Pancreas (tissue), 10 donors: ENCODE measurements at regions not wholly inside any gene's neighbourhood (a gene's known extent, or its start where the extent isn't known, plus 50 kb on each side); places are given as distances from the start of the nearest gene placed in this dataset.

Source experiments
- ATAC-seq, 4 donors: fragments of 200-7000 bp; cut with Tn5 transposase; one replicate each; pipeline versions ENCODE4 v1.8.0 to v1.9.1; 2020; ENCODE audit warnings: mild to moderate bottlenecking in 4 of 4, moderate library complexity in 4 of 4
- DNase-seq, 6 donors: peaks; one replicate each; pipeline ENCODE4 v3.0.0-alpha.2; 2020
- FAIRE-seq: peaks from 2 replicates; lab custom pipeline; 2012; peaks lifted over from hg19 to GRCh38; lab: Jason Lieb, UNC
- H3K27ac ChIP-seq, 4 donors: fragments of 200-600 bp; sonication (generic); 1 replicate in 3 of 4; 2 replicates in 1 of 4; pipeline versions ENCODE4 v1.5.0 to v1.8.0; 2020
- H3K27me3 ChIP-seq, 4 donors: fragments of 200-600 bp; one replicate each; pipeline ENCODE4 v1.8.0; 2021
- H3K36me3 ChIP-seq, 3 donors: fragments of 200-600 bp; sonication (generic) in 1 of 3; one replicate each; pipeline versions ENCODE4 v1.5.0 to v1.8.0; 2020 to 2021
- H3K4me1 ChIP-seq, 3 donors: fragments of 200-600 bp; one replicate each; pipeline ENCODE4 v1.8.0; 2021
- H3K4me3 ChIP-seq, 4 donors: fragments of 200-600 bp; sonication (generic) in 2 of 4; one replicate each; pipeline versions ENCODE4 v1.5.0 to v1.8.0; 2020 to 2021
- H3K9me3 ChIP-seq, 4 donors: fragments of 200-600 bp; one replicate each; pipeline ENCODE4 v1.8.0; 2021
- CTCF ChIP-seq, 4 donors: fragments of 200-600 bp; sonication (generic) in 3 of 4; IDR thresholded peaks; one replicate each; pipeline versions ENCODE4 v1.5.0 to v1.8.0; 2021; ENCODE audit warnings: antibody characterized with exemption in 4 of 4
- WGBS, 2 donors: extraction: QIAGEN DNeasy Blood & Tissue Kit; methylation state at CpG; one replicate each; pipeline ENCODE4 v1.1.7; 2013; 5-methylcytosine and 5-hydroxymethylcytosine counted together
- intact Hi-C, 3 donors: fragments of 100-400 bp; cut with DNase I; formaldehyde crosslinking; loops; one replicate each; pipeline versions ENCODE4 v1.11.1 to v1.14.2; 2022
- donor health status: healthy with polysubstance abuse.
- donor health status: DM: no; HTN: no; CAD: no; lungs with moderate emphysema.
- donor health status: DM: no; HTN: no; CAD: no.
- donor health status: control.
- donor health status: control.
- donor health status: Bipolar disorder and iron deficiency.
- donor health status: DM: yes; HTN: yes; CAD: no.
- donor health status: DM: no; HTN: no; CAD: no.
- donor health status: DM: no; HTN: no; CAD: no.
- donor health status: DM: yes; HTN: yes; CAD: no.

GRCh38 chr10:118112543-118113125, 65.9 kb upstream of the RAB11FIP2 start:
- 96% methylated on average over 6 of the region's 6 CpGs for WGBS, 2 donors
- H3K4me1 ChIP-seq = no peaks in the 10 kb centered on the region
- ATAC-seq (no peak), FAIRE-seq (no peak), DNase-seq (no peak)
- H3K27me3 ChIP-seq = no peaks in the 10 kb centered on the region
- intact Hi-C loops = no loop called here
- no peak overlapping the region for H3K4me3 ChIP-seq
- H3K9me3 ChIP-seq = no peaks in the 10 kb centered on the region
- no peak overlapping the region for H3K27ac ChIP-seq
- no peak for TF ChIP-seq CTCF (IDR thresholded peaks at IDR 0.05)
- H3K36me3 ChIP-seq = no peaks in the 10 kb centered on the region

DNA sequence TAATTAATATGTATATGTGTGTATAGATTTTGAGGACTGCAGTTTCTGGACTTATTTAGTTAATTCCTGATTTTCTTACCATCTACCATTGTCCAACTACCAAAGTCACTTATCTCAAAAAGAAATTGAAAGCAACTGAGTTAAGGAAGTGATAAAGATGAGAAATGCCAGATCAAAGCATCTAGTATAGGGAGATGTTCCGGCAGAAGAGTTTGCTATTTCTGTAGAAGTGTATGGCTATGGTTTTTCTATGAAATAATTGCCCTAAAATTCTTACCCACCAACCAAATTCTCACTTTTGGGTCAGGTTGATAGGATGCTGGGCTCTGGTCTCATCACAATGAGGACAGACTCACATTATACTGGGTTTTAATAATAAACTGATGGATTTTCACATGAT, 64.0 kb upstream of the RAB11FIP2 start:
- Histone ChIP-seq H3K4me3 (no peak overlapping the region), H3K4me1 (no peaks in the 10 kb centered on the region), H3K36me3 (no peaks in the 10 kb centered on the region), H3K27me3 (no peaks in the 10 kb centered on the region), H3K27ac (no peak overlapping the region), H3K9me3 (no peaks in the 10 kb centered on the region)
- TF ChIP-seq CTCF (IDR thresholded peaks at IDR 0.05) = no peak
- DNase-seq (no peak), ATAC-seq (no peak), FAIRE-seq (no peak)
- WGBS, 2 donors = 93 to 94% methylated on average over 1 of the region's 1 CpG
- intact Hi-C loops = no loop called here

DNA sequence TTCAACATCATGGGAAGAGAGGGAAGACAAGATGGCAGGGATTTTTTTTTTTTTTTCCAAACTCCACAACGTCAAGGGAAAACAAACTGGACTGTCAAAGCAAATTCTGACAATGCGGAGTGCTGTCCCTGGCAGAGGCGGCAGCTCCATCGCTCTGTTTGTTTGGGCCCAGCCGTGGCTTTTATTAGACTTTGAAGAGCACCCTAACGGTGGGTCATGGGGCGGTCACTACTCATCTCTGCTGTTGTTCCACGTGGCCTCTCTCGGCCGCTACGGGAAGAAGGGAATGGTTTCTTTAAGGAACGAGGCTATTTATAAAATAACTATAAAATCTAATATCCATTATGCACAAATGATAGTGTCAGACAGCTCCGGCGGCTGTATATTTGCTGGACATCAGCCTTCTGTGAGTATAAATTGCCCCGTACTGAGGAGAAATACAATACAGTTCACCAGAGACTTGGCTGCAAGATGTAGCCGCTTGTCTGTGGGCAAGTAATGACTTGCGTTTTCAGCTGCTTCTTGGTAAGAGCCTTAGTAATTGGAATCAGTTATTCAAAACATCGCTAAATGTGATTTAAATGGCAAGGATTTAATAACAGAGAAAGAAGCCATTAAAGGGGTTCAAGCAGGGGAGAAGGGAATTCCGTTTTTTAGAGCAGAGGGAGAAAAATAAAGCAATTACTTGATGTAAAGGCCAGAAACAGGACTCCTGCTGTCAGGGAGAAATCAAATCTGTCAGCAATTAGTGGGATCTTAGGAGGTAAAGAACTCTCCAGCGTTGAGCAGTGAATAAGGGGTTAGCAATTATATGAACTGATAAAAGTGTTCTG, 61.7 kb upstream of the RAB11FIP2 start:
- Histone ChIP-seq H3K4me1 (no peaks in the 10 kb centered on the region), H3K9me3 (no peaks in the 10 kb centered on the region), H3K36me3 (no peaks in the 10 kb centered on the region), H3K4me3 (no peak overlapping the region), H3K27ac (no peak overlapping the region), H3K27me3 (no peaks in the 10 kb centered on the region)
- ATAC-seq (no peak), FAIRE-seq (no peak), DNase-seq (no peak)
- no peak for TF ChIP-seq CTCF (IDR thresholded peaks at IDR 0.05)
- intact Hi-C loops = no loop called here
- WGBS, 2 donors = 78 to 83% methylated on average over 20 of the region's 20 CpGs

GRCh38 chr10:118107541-118107940, 60.8 kb upstream of the RAB11FIP2 start:
- intact Hi-C loops = no loop called here
- no peak for TF ChIP-seq CTCF (IDR thresholded peaks at IDR 0.05)
- H3K27ac ChIP-seq = no peak overlapping the region
- H3K27me3 ChIP-seq = no peaks in the 10 kb centered on the region
- 61 to 76% methylated on average over 2 of the region's 2 CpGs for WGBS, 2 donors
- ATAC-seq (no peak), FAIRE-seq (no peak), DNase-seq (no peak)
- H3K4me1 ChIP-seq = no peaks in the 10 kb centered on the region
- H3K4me3 ChIP-seq = no peak overlapping the region
- no peaks in the 10 kb centered on the region for H3K9me3 ChIP-seq
- H3K36me3 ChIP-seq = no peaks in the 10 kb centered on the region

- 89 to 94% methylated on average over 1 of the region's 1 CpG for WGBS, 2 donors
- Histone ChIP-seq H3K4me1 (no peaks in the 10 kb centered on the region), H3K4me3 (no peak overlapping the region), H3K9me3 (no peaks in the 10 kb centered on the region), H3K27me3 (no peaks in the 10 kb centered on the region), H3K36me3 (no peaks in the 10 kb centered on the region), H3K27ac (no peak overlapping the region)
- DNase-seq (no peak), ATAC-seq (no peak), FAIRE-seq (no peak)
- intact Hi-C loops = no loop called here
- no peak for TF ChIP-seq CTCF (IDR thresholded peaks at IDR 0.05)
These were observed 60.3 kb upstream of the RAB11FIP2 start for GRCh38 chr10:118107040-118107439.
